LNCaP clone FGC (cell line): ENCODE measurements at regions not wholly inside any gene's neighbourhood (a gene's known extent, or its start where the extent isn't known, plus 50 kb on each side); places are given as distances from the start of the nearest gene placed in this dataset.

ENCODE experiments used
- DNase-seq: peaks from one replicate; pipeline ENCODE4 v3.0.0-alpha.2; 2011; ENCODE audit warnings: low read depth
- H3K4me3 ChIP-seq: 2 replicates; pipeline ENCODE4 v1.5.1; 2011; ENCODE audit warnings: mild to moderate bottlenecking, low read depth, low read length, control low read depth
- TF ChIP-seq, protein P1 (sequence below): IDR thresholded peaks from 2 replicates; pipeline ENCODE4 v1.5.1; 2012; ENCODE audit warnings: mild to moderate bottlenecking; ENCODE audit not compliant: control insufficient read depth, insufficient read depth; ENCODE audit errors: extremely low read depth

DNA sequence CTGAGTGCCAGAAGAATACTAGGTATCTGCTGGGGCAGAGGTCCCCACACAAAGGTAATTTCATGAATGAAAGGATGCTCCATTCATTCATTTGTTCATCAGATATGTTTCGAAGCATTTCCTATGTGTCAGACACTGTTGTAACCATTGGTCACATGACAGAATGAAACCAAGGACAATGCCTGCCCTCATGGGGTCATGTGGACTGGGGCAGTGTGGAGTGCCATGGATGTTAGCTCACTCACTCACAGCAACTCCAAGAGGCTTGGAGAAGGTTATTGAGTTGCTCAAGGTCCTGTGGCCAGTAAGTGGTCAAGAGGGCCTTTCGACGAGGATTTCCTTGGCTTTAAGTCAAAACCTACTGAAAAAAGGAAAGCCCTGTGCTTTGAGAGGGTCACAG, 223.5 kb downstream of the ARHGAP12 start:
- no peak overlapping the region for H3K4me3 ChIP-seq
- TF ChIP-seq, protein P1, sequence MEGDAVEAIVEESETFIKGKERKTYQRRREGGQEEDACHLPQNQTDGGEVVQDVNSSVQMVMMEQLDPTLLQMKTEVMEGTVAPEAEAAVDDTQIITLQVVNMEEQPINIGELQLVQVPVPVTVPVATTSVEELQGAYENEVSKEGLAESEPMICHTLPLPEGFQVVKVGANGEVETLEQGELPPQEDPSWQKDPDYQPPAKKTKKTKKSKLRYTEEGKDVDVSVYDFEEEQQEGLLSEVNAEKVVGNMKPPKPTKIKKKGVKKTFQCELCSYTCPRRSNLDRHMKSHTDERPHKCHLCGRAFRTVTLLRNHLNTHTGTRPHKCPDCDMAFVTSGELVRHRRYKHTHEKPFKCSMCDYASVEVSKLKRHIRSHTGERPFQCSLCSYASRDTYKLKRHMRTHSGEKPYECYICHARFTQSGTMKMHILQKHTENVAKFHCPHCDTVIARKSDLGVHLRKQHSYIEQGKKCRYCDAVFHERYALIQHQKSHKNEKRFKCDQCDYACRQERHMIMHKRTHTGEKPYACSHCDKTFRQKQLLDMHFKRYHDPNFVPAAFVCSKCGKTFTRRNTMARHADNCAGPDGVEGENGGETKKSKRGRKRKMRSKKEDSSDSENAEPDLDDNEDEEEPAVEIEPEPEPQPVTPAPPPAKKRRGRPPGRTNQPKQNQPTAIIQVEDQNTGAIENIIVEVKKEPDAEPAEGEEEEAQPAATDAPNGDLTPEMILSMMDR = no peak
- no peak for DNase-seq

DNA sequence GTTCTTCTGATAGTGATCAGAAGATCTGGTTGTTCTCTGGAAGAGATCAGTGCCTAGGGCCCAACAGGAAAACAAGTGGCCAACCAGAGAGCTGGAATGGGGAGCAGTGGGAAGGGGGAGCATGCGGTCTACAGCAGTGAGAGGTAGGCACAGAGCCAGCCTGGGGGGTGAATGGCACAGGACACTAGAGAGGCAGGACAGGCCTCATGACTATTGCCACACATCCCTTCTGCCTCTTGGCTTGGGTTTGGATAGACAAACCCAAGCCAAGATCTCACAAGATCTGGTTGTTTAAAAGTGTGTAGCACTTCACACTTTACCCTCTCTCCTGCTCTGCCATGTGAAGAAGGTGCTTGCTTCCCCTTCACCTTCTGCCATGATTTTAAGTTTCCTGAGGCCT, 224.4 kb downstream of the ARHGAP12 start:
- no peak overlapping the region for H3K4me3 ChIP-seq
- no peak for DNase-seq
- TF ChIP-seq, protein P1 = no peak

DNA sequence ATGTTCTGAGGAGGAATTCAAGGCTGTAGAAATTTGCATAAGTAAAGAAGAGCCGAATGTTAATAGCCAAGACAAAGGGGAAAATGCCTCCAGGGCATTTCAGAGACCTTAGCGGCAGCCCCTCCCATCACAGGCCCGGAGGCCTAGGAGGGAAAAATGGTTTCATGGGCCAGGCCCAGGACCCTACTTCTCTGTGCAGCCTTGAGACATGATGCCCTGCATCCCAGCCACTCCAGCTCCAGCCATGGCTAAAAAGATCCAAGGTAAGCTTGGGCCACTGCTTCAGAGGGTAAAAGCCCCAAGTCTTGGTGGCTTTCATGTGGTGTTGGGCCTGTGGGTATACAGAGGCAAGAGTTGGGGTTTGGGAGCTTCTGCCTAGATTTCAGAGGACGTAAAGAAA, 225.7 kb downstream of the ARHGAP12 start:
- H3K4me3 ChIP-seq = no peak overlapping the region
- TF ChIP-seq, protein P1 = no peak
- DNase-seq = no peak

DNA sequence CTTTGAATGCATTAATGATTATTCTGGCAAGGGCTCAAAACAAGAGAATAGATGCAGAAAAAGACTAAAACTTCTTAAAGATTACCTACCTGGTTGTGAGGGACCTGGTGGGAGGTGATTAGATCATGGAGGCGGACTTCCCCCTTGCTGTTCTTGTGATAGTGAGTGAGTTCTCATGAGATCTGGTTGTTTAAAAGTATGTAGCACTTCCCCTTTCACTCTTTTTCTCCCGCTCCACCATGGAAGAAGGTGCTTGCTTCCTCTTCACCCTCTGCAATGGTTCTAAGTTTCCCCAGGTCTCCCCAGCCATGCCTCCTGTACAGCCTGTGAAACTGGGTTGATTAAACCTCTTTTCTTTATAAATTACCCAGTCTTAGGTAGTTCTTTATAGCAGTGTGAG, 226.6 kb downstream of the ARHGAP12 start:
- TF ChIP-seq, protein P1 = no peak
- no peak for DNase-seq
- H3K4me3 ChIP-seq = no peak overlapping the region

DNA sequence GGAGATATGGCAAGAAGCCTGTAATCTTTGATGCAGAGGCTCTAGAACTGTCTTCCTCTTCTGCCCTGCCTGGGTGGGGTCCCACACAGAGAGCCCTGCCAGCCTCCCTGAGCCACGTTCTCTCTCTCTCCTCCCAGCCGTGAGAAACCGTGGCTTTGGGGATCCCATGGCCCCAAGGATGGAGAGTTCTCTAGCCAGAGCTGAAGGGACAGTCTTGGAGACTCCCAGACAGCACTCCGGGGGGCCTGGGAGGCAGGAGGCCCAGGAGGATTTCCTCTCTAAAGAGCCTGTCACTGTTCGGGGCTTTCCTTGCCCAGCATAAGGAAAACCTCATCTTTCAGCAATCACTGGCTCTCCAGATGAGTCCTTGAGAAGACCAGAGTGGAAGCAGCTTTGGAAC, 227.1 kb downstream of the ARHGAP12 start:
- no peak overlapping the region for H3K4me3 ChIP-seq
- no peak for DNase-seq
- TF ChIP-seq, protein P1 = no peak

DNA sequence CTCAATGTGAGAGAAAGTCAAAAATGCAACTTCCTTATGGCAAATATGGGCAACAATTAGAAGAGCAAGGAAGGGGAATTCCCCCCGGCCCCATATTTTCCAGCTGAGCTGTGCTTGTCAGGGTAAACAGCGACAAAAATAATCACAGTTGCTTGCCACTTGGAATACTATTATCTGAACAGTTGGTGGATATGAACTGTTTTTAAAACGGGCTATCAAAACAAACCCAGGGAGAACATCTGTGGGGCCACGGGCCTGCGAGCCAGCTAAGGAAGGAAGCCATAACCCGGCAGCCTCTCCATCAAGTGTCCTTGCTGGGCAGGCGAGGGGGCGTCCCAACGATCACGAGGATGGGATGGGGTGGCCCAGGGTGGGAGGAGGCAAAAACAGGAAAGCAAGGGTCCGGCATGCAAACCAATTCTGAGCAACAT, 228.4 kb downstream of the ARHGAP12 start:
- TF ChIP-seq, protein P1 = no peak
- no peak overlapping the region for H3K4me3 ChIP-seq
- DNase-seq = no peak

DNA sequence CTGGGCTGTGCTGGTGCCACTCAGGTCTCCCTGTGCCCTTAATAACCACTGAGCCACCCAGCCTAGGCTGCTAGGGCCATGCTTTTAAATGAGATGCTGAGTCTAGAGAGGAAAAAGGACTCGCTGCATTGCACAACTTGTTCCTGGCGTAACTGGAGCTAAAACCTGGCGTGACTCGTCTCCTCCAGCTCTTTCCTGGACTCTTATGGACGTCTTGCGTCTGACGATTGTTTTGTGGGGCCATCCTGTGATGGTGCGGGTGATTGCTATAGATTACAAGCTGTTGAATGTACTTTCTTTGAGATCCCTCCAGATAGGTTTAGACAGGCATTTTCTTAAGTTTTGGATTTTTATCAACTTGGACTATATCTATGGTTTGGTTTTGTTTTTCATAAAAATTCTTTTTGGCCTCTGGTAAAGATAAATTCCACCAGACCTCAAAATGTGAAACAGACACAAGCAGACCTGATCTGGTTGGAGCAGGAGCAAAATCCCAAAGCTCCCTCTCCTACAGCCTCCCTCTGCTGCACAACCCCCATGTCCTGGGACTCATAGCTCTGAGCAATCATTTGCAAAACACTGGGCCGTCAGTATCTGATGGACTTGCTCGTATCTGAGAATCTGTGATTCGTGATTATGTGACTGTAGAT, 230.3 kb downstream of the ARHGAP12 start:
- TF ChIP-seq, protein P1 = no peak

More for the DNA sequence above, 230.3 kb downstream of the ARHGAP12 start:
- no peak overlapping the region for H3K4me3 ChIP-seq
- DNase-seq = no peak
